Astrocyte of the spinal cord (primary cell): ENCODE measurements at regions not wholly inside any gene's neighbourhood (a gene's known extent, or its start where the extent isn't known, plus 50 kb on each side); places are given as distances from the start of the nearest gene placed in this dataset.

ENCODE experiments used
- DNase-seq: peaks from one replicate; pipeline ENCODE4 v3.0.0; 2011; ENCODE audit warnings: low read depth, low spot score
- H3K4me3 ChIP-seq: 2 replicates; pipeline ENCODE4 v1.5.1; 2011; ENCODE audit warnings: low read depth, mild to moderate bottlenecking, low read length, moderate library complexity
- CTCF ChIP-seq: IDR thresholded peaks from 2 replicates; pipeline ENCODE4 v1.5.1; 2012; ENCODE audit warnings: low read depth, mild to moderate bottlenecking, low read length, inconsistent platforms
- in situ Hi-C: cut with HindIII; loops from 2 replicates; pipeline ENCODE4 v1.10.0; 2017; ENCODE audit warnings: low sequenced_read_pairs

DNA sequence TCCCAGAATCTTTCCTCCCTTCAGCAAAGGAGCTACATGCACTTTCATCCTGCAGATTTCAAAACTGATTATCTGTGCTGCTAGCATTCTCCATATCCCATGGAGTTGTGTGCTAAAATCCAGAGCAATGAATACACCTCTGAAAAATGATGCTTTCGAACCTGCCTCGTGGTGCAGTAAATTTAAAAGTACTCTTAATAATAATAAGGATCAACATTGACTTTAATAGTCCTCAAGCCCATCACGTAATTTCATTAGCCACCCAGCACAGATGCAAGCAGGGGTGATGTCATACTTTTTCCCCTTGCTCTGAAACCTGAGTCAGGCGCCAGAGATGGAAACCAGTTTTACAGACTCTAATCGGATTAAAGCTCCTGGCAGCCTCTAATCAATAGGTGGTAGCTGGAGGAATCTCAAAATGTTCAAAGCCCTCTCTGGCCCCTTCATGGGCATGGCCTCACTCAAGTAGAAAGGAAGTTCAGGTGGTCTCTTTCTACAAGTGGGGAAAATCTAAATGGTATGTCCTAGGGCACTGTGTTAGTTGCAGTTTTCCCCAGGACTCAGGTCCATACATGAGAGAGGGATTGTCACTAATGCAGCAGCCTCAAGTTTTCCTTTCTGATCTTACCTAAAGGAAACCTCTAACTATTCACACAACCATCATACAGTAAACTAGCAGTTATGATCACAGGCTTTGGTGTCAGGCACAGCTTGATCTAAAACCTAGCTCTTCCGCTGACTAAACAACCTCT is 221.6 kb upstream of the SLC30A5 start:
- no peak for TF ChIP-seq CTCF
- no peak for DNase-seq
- H3K4me3 ChIP-seq: no peak overlapping the region
- in situ Hi-C loops: no loop called here

DNA sequence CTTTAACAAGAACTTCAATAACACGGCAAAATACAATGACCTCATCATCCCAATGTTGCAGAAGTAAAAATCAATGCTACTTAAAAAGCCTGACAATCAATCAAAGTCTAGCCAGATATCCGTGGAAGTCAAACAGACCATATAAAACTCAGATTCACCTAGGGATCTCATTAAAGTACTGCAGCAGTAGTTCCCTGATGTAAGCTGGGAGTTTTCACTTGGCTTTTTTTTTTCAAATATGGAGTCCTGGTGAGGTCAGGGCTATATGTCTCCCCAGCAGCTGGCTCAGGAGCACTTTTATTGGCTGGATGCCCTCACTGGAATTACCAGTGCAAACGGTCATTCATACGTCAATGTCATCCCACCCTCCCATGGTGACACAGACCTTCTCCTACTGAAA is 220.6 kb upstream of the SLC30A5 start:
- no peak overlapping the region for H3K4me3 ChIP-seq
- no peak for DNase-seq
- no peak for TF ChIP-seq CTCF
- in situ Hi-C loops: no loop called here

- DNase-seq: no peak
Observed at GRCh38 chr5:68875351-68875750, 218.5 kb upstream of the SLC30A5 start.

GRCh38 chr5:68883436-68883835 is 210.4 kb upstream of the SLC30A5 start:
- no peak for TF ChIP-seq CTCF
- DNase-seq: no peak
- in situ Hi-C loops: no loop called here
- H3K4me3 ChIP-seq: no peak overlapping the region

More at GRCh38 chr5:68875351-68875750, 218.5 kb upstream of the SLC30A5 start:
- no peak for TF ChIP-seq CTCF
- in situ Hi-C loops: no loop called here
- no peak overlapping the region for H3K4me3 ChIP-seq

- TF ChIP-seq CTCF: no peak
- in situ Hi-C loops: no loop called here
- H3K4me3 ChIP-seq: no peak overlapping the region
- no peak for DNase-seq
Observed at GRCh38 chr5:68884144-68884754, 209.6 kb upstream of the SLC30A5 start.

DNA sequence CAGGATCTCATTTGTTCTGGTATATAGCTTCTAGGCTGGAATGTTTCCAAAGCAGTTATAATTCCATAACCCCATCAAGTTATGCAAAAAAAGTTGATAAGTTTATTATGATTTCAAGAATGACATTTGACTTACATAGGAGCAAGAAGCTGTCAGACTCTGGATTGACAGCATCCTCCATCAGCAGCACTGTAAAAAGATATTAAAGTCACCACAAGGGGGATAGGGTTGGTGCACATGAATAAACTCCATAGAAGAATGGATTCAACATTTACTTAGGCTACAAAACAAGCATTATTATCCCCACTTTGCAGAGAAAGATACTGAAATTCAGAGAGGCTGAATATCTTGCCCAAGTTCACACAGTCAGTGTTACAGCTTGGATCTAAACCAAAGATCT is 208.9 kb upstream of the SLC30A5 start:
- in situ Hi-C loops: no loop called here
- DNase-seq: no peak
- peak; percentile 32 for TF ChIP-seq CTCF

More for the DNA sequence above, 208.9 kb upstream of the SLC30A5 start:
- H3K4me3 ChIP-seq: no peak overlapping the region
